Psoas muscle (tissue), 7 donors: ENCODE measurements at regions not wholly inside any gene's neighbourhood (a gene's known extent, or its start where the extent isn't known, plus 50 kb on each side); places are given as distances from the start of the nearest gene placed in this dataset.

Experiments
- ATAC-seq, 4 donors: fragments of 200-7000 bp; cut with Tn5 transposase; one replicate each; pipeline ENCODE4 v1.9.1; 2020; ENCODE audit warnings: moderate library complexity in 3 of 4, mild to moderate bottlenecking in 2 of 4
- DNase-seq, 2 donors: peaks; one replicate each; pipeline ENCODE4 v3.0.0-alpha.2; 2020
- H3K27ac ChIP-seq: fragments of 200-600 bp; one replicate; pipeline ENCODE4 v1.8.0; 2022
- H3K27me3 ChIP-seq, 3 donors: fragments of 200-600 bp in 1 of 3; one replicate each; pipeline versions ENCODE4 v1.6.1 to v1.8.0; 2013 to 2022; ENCODE audit warnings: low read length in 2 of 3, mild to moderate bottlenecking in 2 of 3, moderate library complexity in 1 of 3; ENCODE audit not compliant: insufficient read depth in 3 of 3
- H3K36me3 ChIP-seq, 2 donors: fragments of 200-600 bp in 1 of 2; one replicate each; pipeline versions ENCODE4 v1.6.1 to v1.8.0; 2013 to 2022; ENCODE audit warnings: low read depth in 1 of 2, mild to moderate bottlenecking in 1 of 2, moderate library complexity in 1 of 2; ENCODE audit not compliant: insufficient read depth in 1 of 2
- H3K4me1 ChIP-seq: fragments of 200-600 bp; one replicate; pipeline ENCODE4 v1.8.0; 2022
- H3K4me3 ChIP-seq: fragments of 200-600 bp; one replicate; pipeline ENCODE4 v1.8.0; 2022; ENCODE audit warnings: mild to moderate bottlenecking
- H3K9me3 ChIP-seq: fragments of 200-600 bp; one replicate; pipeline ENCODE4 v1.8.0; 2022
- CTCF ChIP-seq: fragments of 200-600 bp; IDR thresholded peaks from one replicate; pipeline ENCODE4 v1.8.0; 2022; ENCODE audit warnings: antibody characterized with exemption
- WGBS, 3 donors: extraction: QIAGEN DNeasy Blood & Tissue Kit; methylation state at CpG; one replicate each; pipeline versions ENCODE4 v1.1.6 to v1.1.7; 2013; 5-methylcytosine and 5-hydroxymethylcytosine counted together
- intact Hi-C, 2 donors: fragments of 100-400 bp; cut with DNase I; formaldehyde crosslinking; loops; one replicate each; pipeline versions ENCODE4 v1.11.0 to v1.14.2; 2022
- donor health status: healthy with polysubstance abuse.
- donor health status: DM: no; HTN: no; CAD: no; lungs with moderate emphysema.
- donor health status: Bipolar disorder and iron deficiency.
- donor health status: healthy.
- donor health status: DM: yes; HTN: yes; CAD: no.
- donor health status: DM: no; HTN: no; CAD: no.
- donor health status: DM: yes; HTN: yes; CAD: no.

- no peak overlapping the region for H3K4me3 ChIP-seq
- no peaks in the 10 kb centered on the region for H3K9me3 ChIP-seq
- TF ChIP-seq CTCF = no peak
- H3K36me3 ChIP-seq = peaks cover 0 to 9% of the 10 kb centered on the region in 2 donors
- DNase-seq (no peak), ATAC-seq (no peak)
- H3K4me1 ChIP-seq = no peaks in the 10 kb centered on the region
- H3K27me3 ChIP-seq = no peaks in the 10 kb centered on the region
- 95 to 96% (median 95%) methylated on average over 2 of the region's 2 CpGs for WGBS, 3 donors
- no peak overlapping the region for H3K27ac ChIP-seq
- intact Hi-C loops = no loop called here
These were observed 64.0 kb downstream of the CYB561 start for GRCh38 chr17:63382136-63382535.
